ENCODE measurements at regions not wholly inside any gene's neighbourhood (a gene's known extent, or its start where the extent isn't known, plus 50 kb on each side); places are given as distances from the start of the nearest gene placed in this dataset.

DNA sequence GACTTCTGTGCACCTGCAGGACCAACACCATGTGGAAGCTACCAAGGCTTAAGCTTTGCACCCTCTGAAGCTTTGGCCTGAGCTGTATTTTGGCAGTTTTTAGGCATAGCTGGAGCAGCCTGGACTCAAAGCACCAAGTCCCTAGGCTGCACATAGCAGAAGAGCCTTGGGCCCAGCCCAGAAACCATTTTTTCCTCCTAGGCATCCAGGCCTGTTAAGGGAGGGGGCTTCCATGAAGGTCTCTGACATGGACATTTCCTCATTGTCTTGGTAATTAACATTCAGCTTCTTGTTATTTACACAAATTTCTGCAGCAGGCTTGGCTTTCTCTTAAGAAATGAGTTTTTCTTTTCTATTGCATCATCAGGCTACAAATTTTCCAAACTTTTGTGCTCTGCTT is 475.8 kb upstream of the FLRT2 start:
- no peaks in the 10 kb centered on the region for H3K27me3 ChIP-seq (ENCODE audit: control insufficient read depth in 1 of 2, insufficient read depth in 1 of 2, low read length in 2 of 2)
- H3K4me2 ChIP-seq (ENCODE audit: low read length, poor library complexity, severe bottlenecking): no peak overlapping the region
- H3K9ac ChIP-seq (ENCODE audit: low read length): no peak overlapping the region
- H3K27ac ChIP-seq (ENCODE audit: low read length, poor library complexity, severe bottlenecking): no peak overlapping the region
- H2BK120ac ChIP-seq (ENCODE audit: low read depth, low read length): no peak overlapping the region
- no peak overlapping the region for H2BK15ac ChIP-seq (ENCODE audit: low read depth, poor library complexity, severe bottlenecking)
- no peaks in the 10 kb centered on the region for H3K36me3 ChIP-seq (ENCODE audit: control insufficient read depth in 1 of 2, insufficient read depth in 2 of 2, low read depth in 1 of 2, low read length in 2 of 2)
- no peak overlapping the region for H4K8ac ChIP-seq (ENCODE audit: low read length)
- no peak overlapping the region for H2BK5ac ChIP-seq (ENCODE audit: low read depth, low read length, poor library complexity, severe bottlenecking)
- H3K4me3 ChIP-seq (ENCODE audit: insufficient read depth in 1 of 2, low read depth in 1 of 2, low read length in 2 of 2): no peak overlapping the region
- H3K4me1 ChIP-seq (ENCODE audit: control insufficient read depth, insufficient read depth, low read depth, low read length): no peaks in the 10 kb centered on the region
- H3K18ac ChIP-seq (ENCODE audit: low read depth in 1 of 2, low read length in 2 of 2): no peak overlapping the region
- no peak overlapping the region for H2AK5ac ChIP-seq (ENCODE audit: low read length, severe bottlenecking)
- no peak for DNase-seq
- H2BK12ac ChIP-seq (ENCODE audit: low read length in 2 of 2): no peak overlapping the region
- H3K23ac ChIP-seq (ENCODE audit: low read length in 2 of 2): no peak overlapping the region
- H3K9me3 ChIP-seq (ENCODE audit: control insufficient read depth, low read length): peaks cover 13% of the 10 kb centered on the region
- H2AFZ ChIP-seq (ENCODE audit: low read depth, low read length): no peak overlapping the region
- no peak overlapping the region for H4K91ac ChIP-seq (ENCODE audit: low read length)
- H3K14ac ChIP-seq (ENCODE audit: low read length in 2 of 2): no peak overlapping the region
- H3K79me1 ChIP-seq (replicated peaks; ENCODE audit: low read length, poor library complexity, severe bottlenecking): no peaks in the 10 kb centered on the region
- H3K4ac ChIP-seq (ENCODE audit: low read depth in 1 of 2, low read length in 2 of 2): no peak overlapping the region

DNA sequence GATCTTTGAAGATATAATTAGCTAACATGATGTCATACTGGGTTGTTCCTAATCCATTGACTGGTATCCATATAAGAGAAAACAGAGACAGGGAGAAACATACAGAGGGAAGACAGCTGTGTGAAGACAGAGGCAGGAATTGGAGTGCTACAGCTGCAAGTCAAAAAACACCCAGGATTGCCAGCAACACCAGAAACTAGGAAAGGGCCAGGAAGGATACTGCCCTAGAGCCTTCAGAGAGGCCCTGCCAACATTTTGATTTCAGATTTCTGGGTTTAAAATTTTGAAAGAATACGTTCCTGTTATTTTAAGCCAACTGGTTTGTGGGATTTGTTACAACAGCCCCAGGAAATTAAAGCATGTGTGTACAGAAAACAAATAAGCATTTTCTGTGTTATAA is 473.7 kb upstream of the FLRT2 start:
- Histone ChIP-seq H3K9me3 (ENCODE audit: control insufficient read depth, low read length) (peaks cover 13% of the 10 kb centered on the region), H2AFZ (ENCODE audit: low read depth, low read length) (no peak overlapping the region), H4K91ac (ENCODE audit: low read length) (no peak overlapping the region), H3K4me2 (ENCODE audit: low read length, poor library complexity, severe bottlenecking) (no peak overlapping the region), H3K18ac (ENCODE audit: low read depth in 1 of 2, low read length in 2 of 2) (no peak overlapping the region), H4K8ac (ENCODE audit: low read length) (no peak overlapping the region), H3K27me3 (ENCODE audit: control insufficient read depth in 1 of 2, insufficient read depth in 1 of 2, low read length in 2 of 2) (no peaks in the 10 kb centered on the region), H2BK12ac (ENCODE audit: low read length in 2 of 2) (no peak overlapping the region), H2BK120ac (ENCODE audit: low read depth, low read length) (no peak overlapping the region), H2AK5ac (ENCODE audit: low read length, severe bottlenecking) (no peak overlapping the region), H3K4me3 (ENCODE audit: insufficient read depth in 1 of 2, low read depth in 1 of 2, low read length in 2 of 2) (no peak overlapping the region), H3K9ac (ENCODE audit: low read length) (no peak overlapping the region), H3K4ac (ENCODE audit: low read depth in 1 of 2, low read length in 2 of 2) (no peak overlapping the region), H3K23ac (ENCODE audit: low read length in 2 of 2) (no peak overlapping the region), H3K27ac (ENCODE audit: low read length, poor library complexity, severe bottlenecking) (no peak overlapping the region), H2BK5ac (ENCODE audit: low read depth, low read length, poor library complexity, severe bottlenecking) (no peak overlapping the region), H3K14ac (ENCODE audit: low read length in 2 of 2) (no peak overlapping the region), H2BK15ac (ENCODE audit: low read depth, poor library complexity, severe bottlenecking) (no peak overlapping the region), H3K79me1 (replicated peaks; ENCODE audit: low read length, poor library complexity, severe bottlenecking) (no peaks in the 10 kb centered on the region), H3K4me1 (ENCODE audit: control insufficient read depth, insufficient read depth, low read depth, low read length) (no peaks in the 10 kb centered on the region), H3K36me3 (ENCODE audit: control insufficient read depth in 1 of 2, insufficient read depth in 2 of 2, low read depth in 1 of 2, low read length in 2 of 2) (no peaks in the 10 kb centered on the region)
- WGBS: 75% methylated on average over 1 of the region's 1 CpG
- no peak for DNase-seq

GRCh38 chr14:85057221-85057620 is 472.7 kb upstream of the FLRT2 start:
- Histone ChIP-seq H3K4me2 (ENCODE audit: low read length, poor library complexity, severe bottlenecking) (no peak overlapping the region), H2BK15ac (ENCODE audit: low read depth, poor library complexity, severe bottlenecking) (no peak overlapping the region), H3K4ac (ENCODE audit: low read depth in 1 of 2, low read length in 2 of 2) (no peak overlapping the region), H3K4me1 (ENCODE audit: control insufficient read depth, insufficient read depth, low read depth, low read length) (no peaks in the 10 kb centered on the region), H3K18ac (ENCODE audit: low read depth in 1 of 2, low read length in 2 of 2) (no peak overlapping the region), H3K9ac (ENCODE audit: low read length) (no peak overlapping the region), H4K8ac (ENCODE audit: low read length) (no peak overlapping the region), H2AK5ac (ENCODE audit: low read length, severe bottlenecking) (no peak overlapping the region), H3K9me3 (ENCODE audit: control insufficient read depth, low read length) (peaks cover 13% of the 10 kb centered on the region), H3K14ac (ENCODE audit: low read length in 2 of 2) (no peak overlapping the region), H3K27ac (ENCODE audit: low read length, poor library complexity, severe bottlenecking) (no peak overlapping the region), H2BK12ac (ENCODE audit: low read length in 2 of 2) (no peak overlapping the region), H4K91ac (ENCODE audit: low read length) (no peak overlapping the region), H3K27me3 (ENCODE audit: control insufficient read depth in 1 of 2, insufficient read depth in 1 of 2, low read length in 2 of 2) (no peaks in the 10 kb centered on the region), H2BK120ac (ENCODE audit: low read depth, low read length) (no peak overlapping the region), H3K23ac (ENCODE audit: low read length in 2 of 2) (no peak overlapping the region), H2BK5ac (ENCODE audit: low read depth, low read length, poor library complexity, severe bottlenecking) (no peak overlapping the region), H3K4me3 (ENCODE audit: insufficient read depth in 1 of 2, low read depth in 1 of 2, low read length in 2 of 2) (no peak overlapping the region), H2AFZ (ENCODE audit: low read depth, low read length) (no peak overlapping the region), H3K79me1 (replicated peaks; ENCODE audit: low read length, poor library complexity, severe bottlenecking) (no peaks in the 10 kb centered on the region), H3K36me3 (ENCODE audit: control insufficient read depth in 1 of 2, insufficient read depth in 2 of 2, low read depth in 1 of 2, low read length in 2 of 2) (no peaks in the 10 kb centered on the region)
- WGBS: 74% methylated on average over 7 of the region's 7 CpGs
- no peak for DNase-seq

- Histone ChIP-seq H3K18ac (ENCODE audit: low read depth in 1 of 2, low read length in 2 of 2) (no peak overlapping the region), H3K4me2 (ENCODE audit: low read length, poor library complexity, severe bottlenecking) (no peak overlapping the region), H3K79me1 (replicated peaks; ENCODE audit: low read length, poor library complexity, severe bottlenecking) (no peaks in the 10 kb centered on the region)
Observed at GRCh38 chr14:85058150-85058549, 471.8 kb upstream of the FLRT2 start.

More at GRCh38 chr14:85058150-85058549, 471.8 kb upstream of the FLRT2 start:
- Histone ChIP-seq H2BK5ac (ENCODE audit: low read depth, low read length, poor library complexity, severe bottlenecking) (no peak overlapping the region), H3K4me1 (ENCODE audit: control insufficient read depth, insufficient read depth, low read depth, low read length) (no peaks in the 10 kb centered on the region), H3K9ac (ENCODE audit: low read length) (no peak overlapping the region), H3K4me3 (ENCODE audit: insufficient read depth in 1 of 2, low read depth in 1 of 2, low read length in 2 of 2) (no peak overlapping the region), H3K36me3 (ENCODE audit: control insufficient read depth in 1 of 2, insufficient read depth in 2 of 2, low read depth in 1 of 2, low read length in 2 of 2) (no peaks in the 10 kb centered on the region), H2BK120ac (ENCODE audit: low read depth, low read length) (no peak overlapping the region), H4K8ac (ENCODE audit: low read length) (no peak overlapping the region), H2BK15ac (ENCODE audit: low read depth, poor library complexity, severe bottlenecking) (no peak overlapping the region), H2BK12ac (ENCODE audit: low read length in 2 of 2) (no peak overlapping the region), H3K23ac (ENCODE audit: low read length in 2 of 2) (no peak overlapping the region), H3K9me3 (ENCODE audit: control insufficient read depth, low read length) (peaks cover 13% of the 10 kb centered on the region), H4K91ac (ENCODE audit: low read length) (no peak overlapping the region), H3K14ac (ENCODE audit: low read length in 2 of 2) (no peak overlapping the region), H3K27me3 (ENCODE audit: control insufficient read depth in 1 of 2, insufficient read depth in 1 of 2, low read length in 2 of 2) (no peaks in the 10 kb centered on the region), H3K27ac (ENCODE audit: low read length, poor library complexity, severe bottlenecking) (no peak overlapping the region), H3K4ac (ENCODE audit: low read depth in 1 of 2, low read length in 2 of 2) (no peak overlapping the region), H2AFZ (ENCODE audit: low read depth, low read length) (no peak overlapping the region), H2AK5ac (ENCODE audit: low read length, severe bottlenecking) (no peak overlapping the region)
- DNase-seq: peak; percentile 14
